GM21447 (cell line): ENCODE measurements at regions not wholly inside any gene's neighbourhood (a gene's known extent, or its start where the extent isn't known, plus 50 kb on each side); places are given as distances from the start of the nearest gene placed in this dataset.

ENCODE experiments used
- ATAC-seq: cut with Tn5 transposase; IDR thresholded peaks from one replicate; pipeline ENCODE4 v1.9.1; 2021; ENCODE audit not compliant: unreplicated experiment

DNA sequence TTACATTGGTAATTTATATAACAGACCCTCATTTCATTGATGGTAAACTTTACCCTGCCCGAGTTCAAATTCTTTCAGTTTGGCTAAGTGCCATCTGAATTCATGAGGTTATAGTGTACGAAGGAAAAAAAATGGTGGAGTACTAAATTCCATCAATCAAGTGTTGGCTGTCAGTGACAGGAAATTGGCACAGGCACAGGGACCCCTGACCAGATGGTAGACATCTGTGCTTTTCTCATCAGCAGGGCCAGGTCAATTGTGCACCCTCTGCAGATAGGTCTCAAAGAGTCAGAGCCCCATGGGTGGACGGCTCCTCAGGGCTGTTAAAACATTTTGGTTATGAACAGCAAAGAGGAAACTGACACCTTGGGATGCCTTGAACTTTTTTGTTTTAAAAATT is 439.2 kb downstream of the SETBP1 start:
- no peak for ATAC-seq

DNA sequence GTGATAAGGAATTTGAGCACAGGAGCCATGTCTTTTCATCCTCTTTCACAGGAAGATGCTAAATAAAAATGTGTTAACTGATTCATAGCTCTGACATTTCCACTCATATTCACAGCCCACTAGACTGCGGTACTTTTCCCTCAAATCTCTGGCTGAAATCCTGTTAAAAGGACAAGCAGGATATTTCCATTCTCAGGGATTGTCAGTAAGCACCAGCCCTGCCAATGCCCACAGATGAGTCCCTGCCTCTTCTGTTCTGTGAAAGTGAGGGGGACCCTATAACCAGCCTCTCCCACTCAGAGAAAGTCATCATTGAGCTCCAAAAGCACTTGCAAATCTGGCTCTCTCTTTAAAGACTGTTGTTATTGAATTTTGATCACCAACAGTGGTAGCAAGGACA is 440.5 kb downstream of the SETBP1 start:
- no peak for ATAC-seq

DNA sequence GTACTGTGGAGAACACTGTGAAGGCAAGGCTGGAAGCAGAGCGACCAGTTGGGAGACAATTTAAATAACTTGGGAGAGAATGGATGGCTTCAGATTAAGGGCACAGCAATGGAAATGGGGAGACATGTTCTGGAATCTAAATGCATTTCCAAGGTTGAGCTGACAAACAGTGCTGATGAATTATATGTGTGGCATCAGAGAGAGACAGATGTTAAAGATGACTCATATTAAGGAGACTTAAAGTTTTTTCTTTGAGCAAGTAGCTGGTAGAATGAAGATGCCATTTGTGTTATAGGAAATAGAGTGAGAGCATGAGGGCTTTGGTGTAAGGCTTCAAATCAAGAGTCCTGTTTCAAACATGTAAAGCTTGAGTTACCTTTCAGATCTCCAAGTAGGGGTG is 441.8 kb downstream of the SETBP1 start:
- no peak for ATAC-seq

DNA sequence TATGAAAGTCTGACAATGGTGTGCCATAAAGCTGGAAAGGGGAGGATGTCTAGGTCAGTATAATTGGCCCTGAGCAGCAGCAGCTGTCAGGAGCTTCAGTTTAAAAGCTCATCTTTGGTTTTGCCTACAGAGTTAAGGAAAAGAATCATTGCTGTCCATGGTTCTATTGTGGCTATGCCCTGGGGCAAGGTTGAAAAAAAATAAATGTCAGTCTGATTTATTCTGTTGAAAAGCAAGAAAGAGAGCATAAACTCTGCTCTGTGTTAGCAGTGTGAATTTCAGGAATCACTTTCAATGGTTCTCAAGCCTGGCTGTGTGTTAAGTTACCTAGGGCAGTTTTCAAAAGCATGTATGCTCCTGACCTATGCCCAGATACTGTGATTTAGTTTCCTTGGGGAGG is 446.7 kb downstream of the SETBP1 start:
- no peak for ATAC-seq

DNA sequence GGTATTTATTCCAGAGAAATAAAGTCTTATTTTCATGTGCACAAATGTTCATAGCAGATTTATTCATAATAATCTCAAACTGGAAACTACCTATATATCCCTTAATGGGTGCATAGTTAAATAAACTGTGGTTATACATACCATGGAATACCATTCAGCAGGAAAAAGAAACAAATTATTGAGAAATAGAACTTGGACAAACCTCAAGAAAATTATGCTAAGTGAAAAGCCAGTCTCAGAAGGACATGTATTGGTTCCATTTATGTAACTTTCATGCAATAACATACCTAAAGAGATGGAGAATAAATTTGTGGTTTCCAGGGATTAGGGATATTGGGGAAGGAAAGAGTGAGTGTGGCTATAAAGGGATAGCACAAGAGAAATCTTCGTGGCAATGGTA is 452.6 kb downstream of the SETBP1 start:
- ATAC-seq = no peak

DNA sequence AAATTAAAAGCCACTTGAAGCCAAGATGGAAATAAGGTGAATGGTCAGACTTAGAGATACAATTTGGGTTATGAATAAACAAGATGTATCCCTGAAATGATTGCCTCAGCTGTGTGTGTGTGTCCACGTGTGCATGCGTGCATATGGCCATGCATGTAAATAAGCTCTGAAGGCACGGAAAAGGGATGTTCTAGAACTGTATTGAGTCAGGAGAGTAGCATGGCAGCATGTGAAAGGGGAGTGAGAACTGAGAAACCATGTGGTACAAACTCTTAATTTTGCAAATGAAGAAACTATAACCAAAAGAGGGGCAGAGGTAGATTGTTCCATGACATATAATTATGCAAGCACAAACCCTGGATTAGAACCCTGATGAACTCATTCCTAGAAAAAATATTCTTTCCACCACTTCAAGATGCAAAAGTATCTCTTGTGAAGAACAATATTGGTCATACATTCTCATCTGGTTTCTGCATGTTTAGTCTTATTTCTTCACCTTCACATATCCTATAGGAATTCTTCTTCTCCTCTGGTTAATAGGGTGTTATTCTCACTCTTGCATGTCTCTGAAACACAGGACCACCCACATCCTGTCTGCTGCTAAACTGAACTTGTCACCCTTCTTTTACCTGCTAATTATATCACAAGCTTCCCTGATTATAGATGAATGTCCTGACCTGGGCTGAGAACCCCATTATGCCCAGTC is 455.8 kb downstream of the SETBP1 start:
- ATAC-seq = no peak

DNA sequence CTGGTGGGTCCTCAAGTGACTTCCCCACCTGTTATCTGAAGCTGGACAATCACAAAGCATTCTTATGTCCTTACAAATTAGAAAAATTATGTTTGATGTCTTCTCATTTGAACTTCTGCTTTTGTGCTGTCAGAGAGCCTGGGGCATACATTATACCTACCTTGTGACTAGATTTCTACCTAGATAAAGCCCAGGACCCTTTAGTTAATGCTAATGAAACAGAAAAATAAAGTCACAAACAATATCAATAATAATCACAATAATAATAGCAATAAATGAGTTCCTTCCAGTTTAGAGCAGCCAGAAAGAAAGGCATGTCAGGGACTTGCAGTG is 456.4 kb downstream of the SETBP1 start:
- ATAC-seq = no peak

DNA sequence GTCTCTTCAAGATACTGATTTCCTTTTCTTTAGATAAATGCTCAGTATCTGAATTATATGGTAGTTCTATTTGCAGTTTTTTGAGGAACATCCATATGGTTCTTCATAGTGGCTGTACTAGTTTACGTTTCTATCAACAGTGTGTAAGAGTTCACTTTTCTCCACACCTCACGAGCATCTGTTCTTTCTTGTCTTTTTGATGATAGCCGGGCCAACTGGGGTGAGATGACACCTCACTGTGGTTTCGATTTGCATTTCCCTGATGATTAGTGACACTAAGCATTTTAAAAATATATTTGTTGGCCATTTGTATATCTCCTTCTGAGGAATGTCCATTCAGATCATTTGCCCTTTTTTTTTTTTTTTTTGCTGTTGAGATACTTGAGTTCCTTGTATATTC is 458.8 kb downstream of the SETBP1 start:
- ATAC-seq = no peak

DNA sequence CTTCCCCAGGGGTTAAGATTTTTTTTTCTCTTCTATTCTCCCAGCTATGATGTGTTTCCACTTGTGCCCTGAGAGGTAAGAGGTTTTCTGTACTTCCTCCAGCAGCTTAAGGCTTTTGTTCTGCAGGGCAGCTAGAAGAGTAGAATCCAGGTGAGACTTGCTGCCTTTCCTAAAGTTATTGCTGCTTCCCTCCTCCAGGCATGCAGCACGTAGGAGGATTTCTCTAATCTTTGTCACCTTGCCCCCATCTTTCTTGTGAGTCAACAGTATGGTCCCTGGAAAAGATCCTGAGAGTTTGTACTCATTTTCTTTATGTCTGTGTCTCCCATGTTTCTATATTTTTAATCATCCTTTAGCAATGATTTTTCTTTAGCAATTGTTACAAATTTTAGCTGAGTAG is 462.2 kb downstream of the SETBP1 start:
- ATAC-seq = no peak

DNA sequence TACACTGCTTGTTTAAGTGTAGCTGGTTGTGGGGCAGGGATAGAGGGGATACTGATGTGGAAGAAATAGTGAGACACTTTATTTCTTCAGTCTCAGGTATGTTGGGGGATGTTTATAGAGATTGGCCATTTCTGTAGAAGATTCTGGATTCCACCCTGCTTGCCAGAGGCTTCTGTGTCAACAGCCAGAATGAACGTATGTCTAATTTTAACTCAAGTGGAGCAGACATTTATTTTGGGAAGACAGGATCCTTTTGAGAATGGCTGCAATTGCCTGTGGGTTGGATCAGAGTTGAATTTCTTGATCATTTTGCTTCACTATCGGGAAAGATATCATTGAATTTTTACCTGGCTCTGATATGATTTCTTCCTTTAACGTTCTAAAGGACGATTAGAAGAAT is 465.6 kb upstream of the SLC14A2 start:
- no peak for ATAC-seq

DNA sequence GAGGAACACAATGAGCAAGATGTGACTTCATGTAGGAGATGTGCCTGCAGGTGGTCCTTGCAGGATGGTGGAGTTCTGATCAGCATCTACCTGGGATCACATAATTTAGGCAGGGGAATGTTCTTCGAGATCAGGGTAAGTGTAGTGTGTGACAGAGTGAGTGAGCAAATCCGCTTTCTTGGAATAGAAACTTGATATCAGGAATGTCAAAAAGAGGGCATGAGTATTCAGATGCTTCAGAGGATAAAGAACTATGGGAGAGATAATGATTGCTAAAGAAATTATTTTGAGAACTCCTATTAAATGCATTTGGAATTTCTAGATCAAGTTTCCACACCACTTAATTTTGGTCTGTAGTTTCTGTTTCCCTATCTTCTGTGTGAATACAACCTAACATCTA is 463.6 kb upstream of the SLC14A2 start:
- no peak for ATAC-seq

DNA sequence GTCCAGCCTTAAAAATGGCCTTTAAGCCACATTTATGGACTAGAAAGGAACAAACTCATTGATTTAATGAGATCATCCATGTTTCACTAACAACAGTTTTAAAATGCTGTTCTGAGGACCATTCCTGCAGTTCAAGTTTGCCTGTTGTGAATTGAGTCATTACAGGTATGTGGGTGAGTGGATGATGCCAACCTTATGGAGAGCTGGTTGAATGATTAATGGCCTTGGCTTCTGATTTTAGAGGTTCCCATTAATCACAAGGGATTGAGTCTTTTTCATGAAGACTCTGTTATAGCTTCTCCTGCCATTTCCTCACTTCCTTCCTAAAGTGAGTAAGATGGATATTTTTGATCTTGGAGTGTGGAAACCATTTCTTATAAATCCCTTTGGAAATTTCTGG is 459.8 kb upstream of the SLC14A2 start:
- ATAC-seq = no peak

DNA sequence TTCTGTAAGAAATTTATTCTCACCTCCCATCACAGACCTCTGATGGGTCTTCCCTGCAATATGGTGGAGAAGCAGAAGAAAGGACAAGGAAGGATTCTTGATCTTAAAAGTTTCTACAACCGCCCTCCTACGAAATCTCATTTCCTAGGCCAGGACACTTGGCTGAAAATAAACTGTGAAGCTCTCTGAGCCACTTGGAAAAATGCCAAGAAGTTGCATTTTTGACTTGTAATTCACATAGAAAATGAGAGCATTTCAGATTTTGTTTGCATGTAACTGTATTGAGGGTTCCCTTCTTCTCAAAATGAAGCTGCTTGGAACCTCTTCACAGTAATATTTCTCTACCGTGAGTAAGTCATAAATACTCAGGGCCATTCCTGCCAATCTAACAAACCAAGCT is 458.3 kb upstream of the SLC14A2 start:
- ATAC-seq = no peak

DNA sequence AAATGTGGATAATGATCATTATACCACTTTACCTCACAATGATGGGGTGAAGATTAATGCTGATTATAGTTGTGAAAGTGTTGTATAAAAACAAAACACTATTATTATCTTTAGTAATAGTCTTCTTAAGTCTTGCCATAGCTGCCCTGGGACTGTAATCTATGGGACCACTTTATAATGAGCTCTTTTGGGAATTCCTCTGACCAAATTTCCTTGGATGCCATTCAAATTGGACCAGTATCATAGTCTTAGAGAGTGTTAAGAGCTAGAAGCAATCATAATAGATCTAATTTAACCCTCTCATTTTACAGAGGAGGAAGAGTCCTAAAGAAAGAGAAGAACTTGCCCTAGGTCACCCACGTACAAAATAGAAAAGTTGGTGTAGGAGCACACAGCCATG is 457.7 kb upstream of the SLC14A2 start:
- ATAC-seq = no peak

DNA sequence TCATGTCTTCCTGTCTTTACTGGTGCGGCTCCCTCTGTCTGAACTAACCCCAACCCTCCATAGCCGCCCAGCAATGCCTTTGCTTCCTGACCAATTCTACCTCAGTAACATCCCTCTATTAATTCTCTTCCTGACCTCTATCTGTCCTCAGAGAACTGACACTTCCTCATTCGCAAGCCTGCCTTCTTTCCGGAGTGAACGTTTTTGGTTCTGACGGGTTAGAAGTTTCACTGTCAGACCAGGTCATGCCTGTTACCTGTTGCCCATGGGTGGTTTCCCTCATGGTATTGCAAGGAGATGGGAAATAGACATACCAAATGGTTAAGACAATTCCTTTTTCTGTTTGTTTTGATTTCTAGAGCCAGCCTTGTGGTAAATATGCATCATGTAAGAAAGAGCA is 453.4 kb upstream of the SLC14A2 start:
- peak; percentile 88 for ATAC-seq

DNA sequence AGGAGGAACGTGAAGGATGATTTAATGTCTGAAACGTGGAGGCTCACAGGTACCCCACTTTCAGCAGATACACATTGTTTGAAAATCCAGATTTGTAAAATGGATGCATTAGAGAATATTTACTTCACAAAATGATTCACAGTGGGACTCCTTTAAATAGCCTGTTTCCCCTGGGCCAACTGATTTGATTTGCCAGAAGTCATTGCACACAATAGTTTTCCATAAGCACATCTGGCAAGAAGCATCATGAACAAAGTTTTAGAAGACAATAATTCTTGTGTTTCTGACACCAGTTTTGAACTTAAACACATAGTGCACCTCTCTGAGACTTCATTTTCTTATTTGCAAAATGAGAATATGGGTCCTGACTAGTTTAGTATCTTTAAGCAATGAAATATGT is 451.4 kb upstream of the SLC14A2 start:
- ATAC-seq = no peak

DNA sequence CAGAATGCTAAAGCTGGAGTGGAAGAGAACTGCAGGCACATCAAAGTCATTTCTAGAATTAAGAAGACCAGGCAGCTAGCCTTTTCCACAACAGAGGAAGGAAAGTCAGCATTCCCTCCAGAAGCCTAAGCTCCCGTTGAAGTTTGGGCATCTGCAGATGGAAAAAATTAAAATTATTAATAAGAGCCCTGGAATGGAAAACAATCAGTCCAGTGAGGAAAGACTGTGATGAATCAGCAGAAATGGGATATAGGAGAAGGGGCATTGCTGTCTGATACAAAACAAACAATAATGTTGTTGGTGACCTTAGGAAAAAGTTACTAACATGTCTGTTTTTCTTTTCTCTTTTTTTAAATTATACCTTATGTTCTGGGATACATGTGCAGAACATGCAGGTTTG is 450.7 kb upstream of the SLC14A2 start:
- no peak for ATAC-seq

DNA sequence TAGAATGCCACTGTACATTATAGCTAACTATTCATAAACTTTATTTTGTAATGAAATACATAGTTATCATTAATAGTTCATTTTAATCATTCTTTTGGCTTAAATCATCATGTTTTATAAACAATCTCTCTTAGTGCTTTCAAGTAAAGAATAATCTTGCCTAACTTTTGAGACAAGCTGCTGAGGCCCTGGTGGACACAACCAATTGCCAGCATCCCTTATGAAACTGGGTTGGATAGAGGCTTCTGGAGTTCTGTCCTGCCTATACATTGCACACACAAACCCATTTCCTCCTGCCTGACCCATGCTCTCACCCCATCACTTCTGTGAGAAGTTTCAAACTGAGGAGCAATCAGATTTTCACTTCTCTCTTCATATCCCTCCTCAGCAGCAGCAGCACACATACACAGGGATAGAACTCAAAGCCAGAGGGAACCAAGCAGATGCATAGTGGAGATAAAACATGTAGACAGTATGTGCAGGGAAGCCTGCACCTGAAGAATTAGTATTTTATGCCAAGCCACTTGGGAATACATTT is 450.0 kb upstream of the SLC14A2 start:
- no peak for ATAC-seq

DNA sequence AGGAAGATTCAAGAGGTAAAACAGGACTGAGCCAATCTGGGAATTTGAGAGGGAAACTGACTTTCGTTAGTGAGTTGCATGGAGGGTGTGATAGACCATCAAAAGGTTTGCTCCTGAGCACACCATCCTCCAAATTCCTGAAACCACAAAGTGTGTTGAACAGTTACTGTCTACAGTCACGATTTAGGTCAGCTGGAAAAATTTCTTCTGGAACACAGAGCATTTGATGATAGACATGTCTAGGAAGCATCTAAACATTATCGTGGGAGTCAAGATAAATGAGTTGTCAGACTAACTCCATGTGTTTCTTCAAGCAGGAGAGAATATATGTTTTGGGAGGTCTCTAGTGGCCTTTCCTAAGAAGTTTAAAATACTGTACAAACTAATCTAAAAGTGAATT is 449.4 kb upstream of the SLC14A2 start:
- no peak for ATAC-seq

DNA sequence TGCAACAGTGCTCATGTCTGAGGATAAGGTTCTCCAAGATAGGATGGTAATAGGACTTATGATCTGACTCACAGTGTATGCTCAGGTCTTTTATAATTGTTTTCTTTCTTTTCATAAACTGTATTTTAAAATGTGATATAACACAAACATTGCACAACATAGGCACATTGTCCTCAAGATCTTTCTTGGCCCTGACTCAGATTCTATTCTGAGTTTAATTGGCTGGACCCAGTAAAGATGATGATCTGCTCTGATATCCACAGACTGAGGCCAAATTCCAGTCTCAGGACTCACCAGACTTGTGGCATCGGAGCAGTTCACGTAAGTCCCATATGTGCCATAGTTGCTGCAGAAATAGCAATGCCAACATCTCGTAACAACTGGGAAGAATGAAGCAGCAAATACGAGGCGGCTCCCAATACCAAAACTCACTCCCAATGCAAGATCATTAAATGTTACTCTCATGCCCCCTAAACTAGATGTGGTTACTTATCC is 448.9 kb upstream of the SLC14A2 start:
- no peak for ATAC-seq

DNA sequence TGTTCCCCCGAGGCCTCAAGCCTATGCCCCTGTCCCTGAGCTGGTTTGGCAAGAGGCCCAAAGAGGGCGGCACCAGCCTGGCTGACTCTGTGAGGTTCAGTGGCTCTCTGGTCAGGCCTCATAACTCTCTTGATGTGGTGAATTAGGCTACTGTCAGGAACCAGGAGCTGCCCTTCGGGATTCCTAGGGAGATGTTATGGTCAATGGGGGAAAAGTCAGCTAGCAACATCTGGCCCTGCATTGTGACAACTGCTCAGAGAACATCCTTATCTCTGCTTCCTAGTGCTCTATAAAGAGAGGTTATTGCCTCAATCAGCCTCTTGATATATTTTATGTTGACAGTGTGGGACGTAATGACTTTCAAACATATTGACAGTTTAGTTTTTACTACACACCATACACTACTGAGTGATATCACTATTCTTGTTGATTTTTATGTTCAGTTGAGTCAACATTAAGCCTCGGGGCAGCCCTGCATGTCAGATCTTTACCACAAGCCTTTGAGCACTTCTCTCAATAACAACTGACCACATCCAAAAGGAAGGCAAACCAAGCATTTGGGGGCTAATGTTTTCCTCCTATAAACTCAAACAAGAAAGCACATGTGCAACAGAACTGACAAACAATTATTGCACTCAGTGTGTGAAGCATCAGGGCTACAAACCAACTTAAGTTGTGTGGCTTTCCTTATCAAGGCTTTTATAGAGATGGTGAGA is 448.3 kb upstream of the SLC14A2 start:
- no peak for ATAC-seq

DNA sequence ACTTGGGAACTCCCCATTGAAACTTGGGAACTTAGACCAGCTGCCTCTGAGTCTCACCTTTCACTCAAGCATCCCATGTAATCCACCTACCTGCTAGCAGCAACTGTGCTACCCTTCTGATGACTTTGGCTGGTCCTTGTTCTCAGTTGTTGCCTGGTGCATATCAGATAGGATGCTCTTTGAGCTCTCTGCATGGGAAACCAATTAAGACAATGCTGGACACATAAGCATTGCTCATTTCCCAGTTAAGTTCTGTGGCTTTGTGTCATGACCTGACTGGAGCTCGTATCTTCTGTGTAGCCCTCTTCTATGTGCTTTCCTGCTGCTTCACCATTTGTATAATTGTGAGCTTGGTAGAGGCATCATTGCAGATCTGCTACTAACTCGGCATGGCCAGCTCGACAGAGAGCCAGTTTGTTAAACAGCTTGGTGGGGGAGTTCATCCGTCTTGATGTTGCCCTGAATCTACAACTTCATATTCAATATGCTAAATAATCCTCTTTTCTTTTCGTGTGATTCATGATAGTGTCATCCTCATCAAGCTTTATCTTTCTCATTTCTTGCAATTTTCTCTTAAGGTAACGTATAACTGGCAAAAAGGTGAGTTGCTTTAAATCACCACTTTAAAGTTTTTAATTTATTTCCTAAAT is 447.5 kb upstream of the SLC14A2 start:
- no peak for ATAC-seq
